ENCODE measurements at regions not wholly inside any gene's neighbourhood (a gene's known extent, or its start where the extent isn't known, plus 50 kb on each side); places are given as distances from the start of the nearest gene placed in this dataset.

DNA sequence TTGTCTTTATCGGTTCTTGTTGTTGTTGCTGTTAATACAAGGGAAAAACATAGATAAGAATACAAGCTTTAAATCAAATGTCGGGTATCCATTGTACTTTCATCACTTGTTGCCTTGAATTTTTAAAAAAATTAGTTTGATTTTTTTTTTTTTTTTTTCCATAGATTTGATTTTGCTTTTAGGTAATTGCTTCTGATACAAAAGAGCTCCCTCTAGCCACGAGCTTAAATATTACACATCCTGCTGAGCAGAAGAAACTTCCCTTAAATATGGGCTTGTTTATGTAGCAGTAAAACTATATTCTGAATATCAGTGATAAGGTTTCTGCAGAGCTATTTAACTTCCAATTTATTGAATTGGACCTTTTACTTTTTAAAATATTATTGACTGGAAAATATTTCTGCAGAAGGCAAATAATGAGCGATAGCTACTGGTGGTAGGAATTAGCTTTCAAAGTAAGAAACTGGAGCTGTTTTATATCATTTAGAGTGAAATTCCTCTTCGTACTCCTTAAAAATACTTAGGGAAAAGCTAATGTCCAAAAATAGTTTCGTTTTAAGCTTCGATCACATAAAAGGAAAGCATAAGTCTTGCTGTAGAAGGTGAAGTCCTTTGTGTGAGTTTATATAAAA, 216.9 kb downstream of the POLR1F start:
- TF ChIP-seq POLR2A (IDR thresholded peaks at IDR 0.05) (no peak), CTCF (IDR thresholded peaks at IDR 0.05) (no peak), EP300 (IDR thresholded peaks at IDR 0.05) (no peak)
